ENCODE measurements at regions not wholly inside any gene's neighbourhood (a gene's known extent, or its start where the extent isn't known, plus 50 kb on each side); places are given as distances from the start of the nearest gene placed in this dataset.

DNA sequence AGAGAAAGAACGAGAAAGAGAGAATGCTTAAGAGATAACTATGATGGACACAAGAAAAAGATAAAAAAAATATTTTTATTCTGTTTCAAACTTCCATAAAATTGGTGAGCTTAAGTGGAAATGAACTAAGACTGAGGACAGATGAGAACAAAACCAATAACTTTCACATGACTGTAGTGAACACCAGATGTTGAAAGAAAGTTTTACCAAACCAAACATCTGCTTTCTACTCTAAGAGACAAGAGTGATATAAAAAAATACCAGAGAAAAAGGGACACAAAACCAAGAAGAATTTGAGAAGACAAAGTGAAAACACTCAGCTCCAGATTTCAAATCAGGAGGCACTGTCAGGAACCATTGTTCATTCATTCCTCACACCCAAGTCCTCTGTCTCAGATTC is 147.9 kb downstream of the IMPG2 start:
- DNase-seq (ENCODE audit: low spot score): no peak

DNA sequence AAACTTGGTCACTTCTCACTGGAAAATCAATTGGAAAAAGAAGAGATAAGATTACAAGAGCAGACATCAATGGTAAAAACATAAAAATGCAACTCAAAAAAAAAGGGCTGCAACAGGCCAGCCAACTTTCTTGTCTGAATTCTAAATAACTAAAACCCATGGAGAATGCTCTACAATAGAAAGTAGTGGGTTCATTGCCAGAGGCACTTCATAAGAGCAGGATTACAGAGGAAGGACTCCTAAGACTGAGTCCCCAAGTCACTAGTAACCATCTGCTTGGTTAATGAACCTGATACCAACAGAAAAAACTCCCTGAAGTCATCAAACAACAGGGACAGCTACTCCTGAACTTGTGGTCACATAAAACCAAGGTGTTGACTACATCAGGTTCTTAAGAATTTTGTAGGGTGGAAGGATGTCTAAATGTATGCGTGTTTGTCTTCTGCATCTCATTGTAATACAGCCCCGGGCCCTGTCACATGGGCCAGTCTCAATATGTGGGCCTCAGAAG is 148.6 kb downstream of the IMPG2 start:
- no peak for DNase-seq (ENCODE audit: low spot score)

DNA sequence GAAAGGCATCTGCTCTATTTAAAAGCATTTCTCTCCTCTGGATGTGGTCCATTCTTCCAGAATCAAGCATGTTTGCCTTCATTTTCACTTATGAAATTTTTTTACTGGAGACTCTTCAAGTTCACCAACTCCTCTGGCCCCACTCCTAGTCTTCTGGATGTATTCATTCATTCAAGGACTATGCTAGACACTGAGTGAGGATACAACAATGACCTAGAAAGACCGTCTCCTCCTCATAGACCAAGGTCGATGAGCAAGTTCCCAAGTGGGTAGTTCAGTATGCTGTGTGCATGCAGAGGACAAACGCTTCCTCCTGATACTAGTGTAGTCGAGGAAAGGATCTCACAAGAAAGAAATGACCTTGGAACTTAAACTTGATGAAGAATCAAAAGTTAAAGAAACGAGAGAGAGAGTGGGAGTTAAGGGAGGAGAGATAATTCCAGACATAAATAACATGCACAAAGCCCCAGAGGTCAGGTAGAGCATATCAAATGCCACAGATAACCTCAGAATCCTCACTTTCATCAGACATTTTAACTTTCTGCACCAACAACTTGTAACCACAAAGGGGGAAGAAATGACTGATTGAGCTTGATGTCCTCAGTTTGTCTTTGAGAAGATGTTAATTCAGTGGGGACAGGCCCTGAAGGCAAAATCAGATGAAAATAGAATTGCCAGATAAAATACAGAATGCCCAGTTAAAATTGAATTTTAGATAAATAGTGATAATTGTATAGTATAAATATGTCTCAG is 149.4 kb downstream of the IMPG2 start:
- no peak for DNase-seq (ENCODE audit: low spot score)

DNA sequence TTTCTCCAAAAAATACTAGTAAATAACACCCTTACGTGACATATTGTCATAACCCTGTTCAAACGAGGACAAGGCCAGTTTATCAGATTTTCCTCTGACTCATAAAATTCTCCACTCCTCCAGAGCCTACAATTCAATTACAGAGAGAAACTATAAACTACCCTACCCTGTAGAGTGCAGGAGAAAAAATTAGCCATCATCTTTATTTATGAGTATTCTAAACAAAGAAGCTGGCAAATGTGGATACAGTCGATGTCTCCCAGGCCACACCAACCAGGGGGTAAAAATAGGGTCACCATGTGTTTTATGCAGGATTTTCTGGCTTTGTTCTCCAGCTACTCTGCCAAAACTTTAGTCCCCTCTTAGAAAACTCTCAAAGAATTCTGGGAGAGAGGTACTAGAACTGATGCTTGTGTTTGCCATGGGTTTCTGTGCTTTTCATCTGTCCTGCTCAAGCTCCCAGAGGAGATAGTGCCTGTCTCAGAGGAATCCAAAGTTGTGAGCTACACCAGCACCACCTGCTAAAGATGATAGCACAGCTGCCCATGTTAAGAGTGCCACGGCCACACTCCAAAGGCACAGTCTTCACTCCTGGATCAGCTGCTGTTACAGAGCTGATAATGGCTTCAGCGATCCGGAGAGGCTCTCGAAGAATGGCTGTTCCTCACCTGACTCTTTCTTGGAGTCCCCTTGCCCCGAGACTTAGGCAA is 150.2 kb downstream of the IMPG2 start:
- DNase-seq (ENCODE audit: low spot score): no peak

DNA sequence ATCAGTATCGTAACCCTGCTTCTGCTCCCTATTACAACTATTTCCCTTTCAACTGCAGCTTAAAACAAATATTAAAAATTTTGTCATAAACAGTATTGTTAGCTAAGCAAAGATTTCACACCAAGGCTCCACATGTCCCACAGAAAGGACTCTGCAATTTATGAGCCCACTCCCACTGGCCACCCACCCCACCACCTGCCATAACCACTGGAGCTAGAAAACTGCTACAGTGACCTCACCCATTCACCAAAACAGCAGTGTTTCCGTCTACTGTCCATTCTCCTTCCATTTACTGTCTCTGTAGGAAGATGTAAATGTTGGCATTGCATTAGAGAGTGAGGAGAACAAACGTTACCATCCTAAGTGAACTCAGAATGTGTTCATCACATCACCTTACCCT is 150.9 kb downstream of the IMPG2 start:
- no peak for DNase-seq (ENCODE audit: low spot score)

DNA sequence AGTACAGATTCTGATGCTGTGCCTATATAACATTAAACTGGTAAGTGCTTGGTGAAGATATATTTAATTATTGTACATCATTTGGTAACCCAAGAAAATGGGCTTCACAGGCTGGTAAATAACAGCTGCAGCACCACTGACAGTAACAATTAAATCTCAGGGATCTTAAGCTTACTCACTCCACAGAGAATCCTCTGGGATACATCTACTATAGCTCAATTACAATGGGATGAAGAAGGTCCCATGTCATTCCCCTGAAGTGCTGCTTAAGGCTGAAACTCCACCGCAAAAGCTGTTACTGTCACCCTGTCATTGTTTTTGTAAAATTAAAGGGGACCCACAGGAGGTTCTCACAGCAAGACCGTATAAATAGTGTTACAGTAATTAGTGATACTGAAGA is 153.0 kb downstream of the IMPG2 start:
- DNase-seq (ENCODE audit: low spot score): no peak

DNA sequence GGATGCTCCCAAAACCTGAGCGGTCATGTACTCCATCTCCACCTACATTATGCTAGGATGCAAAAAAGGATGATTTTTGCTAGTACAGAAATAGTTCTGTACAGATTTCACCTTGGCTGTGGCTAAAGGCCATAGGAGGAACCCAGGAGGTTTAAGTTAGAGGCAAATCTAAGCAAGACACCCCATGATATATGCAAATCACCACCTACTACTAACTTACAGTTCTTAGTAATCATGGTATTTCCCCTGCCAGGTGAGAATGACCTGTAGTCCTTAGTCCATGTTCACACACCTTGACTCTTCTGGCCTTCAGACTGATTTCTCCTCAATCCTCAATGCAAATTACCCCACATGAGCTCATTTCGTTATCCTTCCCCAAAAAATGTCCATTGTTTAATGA is 154.2 kb downstream of the IMPG2 start:
- DNase-seq (ENCODE audit: low spot score): no peak

DNA sequence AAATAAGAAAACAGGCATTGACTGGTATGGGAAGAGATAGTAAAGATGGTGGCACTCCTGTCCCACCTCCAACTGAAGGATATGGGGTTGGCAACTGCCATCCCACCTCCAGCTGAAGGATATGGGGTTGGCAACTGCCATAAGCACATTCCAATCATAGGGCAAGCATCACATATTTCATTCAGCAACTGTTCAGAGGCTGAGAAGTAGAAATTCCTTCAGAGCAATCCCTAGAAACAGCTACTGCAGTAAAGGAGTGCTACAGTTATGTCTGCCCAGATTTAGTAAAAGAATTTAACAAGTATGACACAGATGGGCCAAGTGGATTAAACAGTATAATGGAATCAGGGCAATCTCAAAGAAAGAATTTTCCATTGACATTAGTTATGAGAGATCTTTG is 156.8 kb downstream of the IMPG2 start:
- DNase-seq (ENCODE audit: low spot score): no peak

DNA sequence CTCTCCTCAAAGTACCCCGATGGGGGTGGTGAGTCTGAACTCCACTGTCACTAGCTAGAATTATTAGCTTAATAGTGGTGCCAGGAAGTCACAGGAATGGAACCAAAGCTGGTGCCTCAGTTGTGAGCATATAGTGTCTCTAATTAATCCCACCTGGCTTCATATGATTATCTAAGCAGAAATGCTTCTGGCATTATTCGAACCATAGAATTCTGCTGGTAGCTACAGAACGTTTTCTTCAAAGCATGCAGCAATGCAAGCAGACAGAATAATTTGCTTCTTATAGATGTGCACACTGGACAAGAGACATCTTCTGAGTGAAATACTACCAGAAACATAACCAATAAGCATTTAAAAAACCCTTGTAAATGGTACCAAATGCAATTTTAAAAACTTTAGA is 160.9 kb downstream of the IMPG2 start:
- no peak for DNase-seq (ENCODE audit: low spot score)

DNA sequence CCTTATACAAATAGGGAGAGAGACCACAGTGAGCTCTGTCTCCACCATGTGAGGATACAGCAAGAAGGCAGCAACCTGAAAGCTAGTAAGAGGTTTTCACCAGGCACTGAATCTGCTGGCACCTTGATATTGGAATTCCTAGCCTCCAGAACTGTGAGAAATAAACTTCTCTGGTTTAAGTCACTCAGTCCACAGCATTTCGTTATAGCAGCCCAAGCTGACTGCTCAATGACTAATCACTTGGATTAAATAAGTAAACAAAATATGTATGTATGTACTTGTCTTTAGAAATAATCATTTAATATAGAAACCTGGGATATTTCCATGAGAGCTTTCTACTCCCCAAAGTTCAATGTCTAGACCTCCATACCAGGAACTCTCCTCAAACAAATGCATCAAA is 162.0 kb downstream of the IMPG2 start:
- no peak for DNase-seq (ENCODE audit: low spot score)

DNA sequence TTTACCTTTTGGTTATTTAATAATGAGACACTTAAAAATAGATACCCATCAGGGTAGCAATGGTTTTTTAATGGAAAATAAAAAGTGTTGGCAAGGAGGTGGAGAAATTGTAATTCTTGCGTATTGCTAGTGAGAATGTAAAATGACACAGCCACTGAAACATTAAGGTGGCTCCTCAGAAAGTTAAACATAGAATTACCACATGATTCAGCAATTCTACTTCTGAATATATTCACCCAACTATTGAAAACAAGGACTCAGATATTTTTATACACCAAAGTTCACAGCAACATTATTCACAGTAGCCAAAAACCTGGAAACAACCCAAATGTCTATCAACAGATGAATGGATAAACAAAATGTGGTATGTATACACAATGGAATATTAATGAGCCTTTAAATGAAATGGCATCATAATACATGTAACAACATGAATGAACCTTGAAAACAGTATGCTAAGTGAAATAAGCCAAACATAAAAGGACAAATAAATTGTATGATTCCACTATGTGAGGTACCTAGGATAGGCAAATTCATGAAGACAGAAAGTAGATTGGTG is 163.5 kb downstream of the IMPG2 start:
- DNase-seq (ENCODE audit: low spot score): no peak

DNA sequence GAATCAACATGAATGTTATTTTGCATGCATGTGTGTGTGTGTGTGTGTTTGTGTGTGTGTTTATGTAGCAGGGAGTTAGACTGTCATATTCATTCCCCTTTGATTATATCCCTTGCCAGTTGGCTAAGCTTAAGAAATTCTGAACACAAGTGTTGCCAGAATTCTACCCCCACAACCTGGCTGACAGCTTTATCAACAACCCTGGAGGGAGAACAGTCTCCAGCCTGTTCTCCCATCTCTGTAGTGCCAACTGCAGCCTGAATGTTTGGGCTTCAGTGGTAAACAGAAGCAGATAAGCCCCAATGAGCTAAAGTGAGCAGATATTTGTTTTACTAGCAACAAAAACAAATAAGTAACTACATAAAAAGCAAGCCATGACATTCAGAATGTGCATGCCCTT is 162.6 kb upstream of the ABI3BP start:
- DNase-seq (ENCODE audit: low spot score): no peak

DNA sequence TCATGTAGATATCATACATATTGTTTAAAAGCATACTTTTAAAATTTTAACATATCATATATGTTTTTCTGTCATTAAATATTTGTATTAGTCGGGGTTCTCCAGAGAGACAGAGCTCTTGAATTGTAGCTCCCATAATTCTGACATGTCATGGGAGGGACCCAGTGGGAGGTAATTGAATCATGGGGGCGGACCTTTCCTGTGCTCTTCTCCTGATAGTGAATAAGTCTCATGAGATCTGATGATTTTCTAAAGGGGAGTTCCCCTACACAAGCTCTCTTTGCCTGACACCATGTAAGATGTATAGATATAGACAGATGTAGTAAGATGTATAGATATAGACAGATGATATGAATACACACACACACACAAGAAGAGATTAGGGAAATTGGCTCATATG is 161.2 kb upstream of the ABI3BP start:
- no peak for DNase-seq (ENCODE audit: low spot score)

DNA sequence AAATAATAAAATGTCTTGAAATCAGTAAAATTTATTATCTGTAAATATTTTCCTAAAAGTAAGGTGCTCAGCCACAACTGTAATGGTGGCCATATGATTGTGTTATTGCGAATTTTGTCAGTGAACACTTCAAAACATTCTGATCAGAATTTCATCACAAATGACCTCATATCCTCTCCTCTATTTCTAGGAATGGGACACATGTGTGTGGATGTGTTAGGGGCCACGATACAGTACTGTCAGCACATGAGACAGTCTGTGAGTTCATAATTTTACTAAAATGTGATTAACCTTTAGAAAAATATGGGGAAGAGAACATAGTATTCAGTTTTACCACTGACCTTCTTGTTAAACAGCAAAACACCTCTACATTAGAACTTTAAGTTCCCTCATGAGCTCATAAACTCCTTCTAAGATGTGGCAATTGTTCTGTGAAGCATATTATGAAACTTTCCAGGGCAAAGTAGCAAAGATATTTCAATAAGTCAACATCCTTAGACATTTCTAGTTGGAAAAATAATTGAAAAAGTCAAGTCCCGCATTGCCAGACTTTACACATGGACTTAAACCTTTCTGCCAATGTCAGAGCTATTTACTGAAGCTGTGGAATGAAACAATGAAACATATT is 158.2 kb upstream of the ABI3BP start:
- DNase-seq (ENCODE audit: low spot score): no peak

DNA sequence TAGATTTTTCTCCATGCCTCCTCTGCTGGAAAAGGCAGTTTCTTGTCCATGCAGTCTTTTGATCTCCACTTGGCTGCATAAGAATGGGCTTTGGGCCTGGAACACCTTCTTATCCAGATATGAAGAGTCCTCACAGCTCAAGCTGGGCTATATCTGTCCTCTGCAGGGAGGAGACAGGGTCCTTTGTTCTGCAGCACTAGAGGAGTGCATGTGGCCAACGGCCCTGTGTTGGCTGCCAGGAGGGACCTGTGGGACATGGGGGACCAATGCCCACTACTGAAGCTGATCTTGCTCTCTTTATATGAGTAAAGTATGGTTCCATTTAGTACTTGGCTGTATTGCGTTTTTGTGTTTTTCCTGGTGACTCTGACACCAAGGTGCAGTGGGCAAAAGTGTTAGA is 157.3 kb upstream of the ABI3BP start:
- DNase-seq (ENCODE audit: low spot score): no peak

DNA sequence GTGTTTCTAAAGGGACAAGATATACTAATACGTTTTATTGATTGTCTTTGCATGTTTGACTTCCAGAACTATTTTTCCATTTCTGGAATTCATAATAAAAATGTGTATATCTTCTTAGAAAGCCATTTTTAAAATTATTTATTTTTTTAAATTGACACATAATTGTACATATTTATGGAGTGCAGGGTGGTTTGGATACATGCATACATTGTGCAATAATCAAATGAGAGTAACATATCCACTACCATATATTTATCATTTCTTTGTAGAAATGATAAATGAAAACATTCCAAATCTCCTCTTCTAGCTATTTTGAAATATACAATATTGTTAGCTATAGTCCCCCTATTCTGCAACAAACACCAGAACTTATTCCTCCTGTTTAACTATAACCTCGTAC is 156.5 kb upstream of the ABI3BP start:
- DNase-seq (ENCODE audit: low spot score): no peak

DNA sequence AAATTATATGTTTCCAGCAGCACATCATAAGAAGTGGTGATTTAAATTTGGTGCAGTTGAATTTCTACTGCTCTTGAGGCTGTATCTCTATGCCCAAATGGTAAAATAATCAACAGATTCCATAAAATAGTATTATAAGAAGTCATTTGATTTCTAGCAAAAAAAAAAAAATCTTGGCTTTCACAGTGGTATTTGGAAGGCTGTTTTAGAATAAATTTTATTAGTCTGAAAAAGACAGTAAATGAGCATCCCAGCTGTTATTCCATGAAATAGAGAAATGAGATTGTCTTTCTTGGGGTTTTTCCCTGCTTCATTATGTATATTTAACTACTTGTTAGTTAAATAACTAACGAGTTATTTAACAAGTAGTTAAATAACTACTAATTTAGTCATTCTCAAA is 156.0 kb upstream of the ABI3BP start:
- no peak for DNase-seq (ENCODE audit: low spot score)

DNA sequence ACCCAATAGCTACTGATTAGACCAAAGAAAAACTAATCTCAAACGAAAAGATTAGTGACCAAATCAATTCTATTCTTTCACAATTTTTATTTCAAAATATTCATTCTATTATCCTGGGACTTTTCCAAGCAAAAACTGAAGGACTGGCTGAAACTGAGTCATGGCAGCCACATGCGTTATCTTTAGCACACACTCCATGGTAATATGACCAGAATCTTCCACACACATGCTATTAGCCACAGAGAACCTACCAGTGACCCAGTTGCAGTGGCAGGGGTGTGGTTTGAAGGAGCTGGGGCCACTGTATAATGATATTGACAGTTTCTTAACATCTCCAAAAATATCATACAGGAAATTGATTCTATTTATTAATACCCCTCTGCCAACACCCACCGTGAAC is 154.8 kb upstream of the ABI3BP start:
- DNase-seq (ENCODE audit: low spot score): no peak

DNA sequence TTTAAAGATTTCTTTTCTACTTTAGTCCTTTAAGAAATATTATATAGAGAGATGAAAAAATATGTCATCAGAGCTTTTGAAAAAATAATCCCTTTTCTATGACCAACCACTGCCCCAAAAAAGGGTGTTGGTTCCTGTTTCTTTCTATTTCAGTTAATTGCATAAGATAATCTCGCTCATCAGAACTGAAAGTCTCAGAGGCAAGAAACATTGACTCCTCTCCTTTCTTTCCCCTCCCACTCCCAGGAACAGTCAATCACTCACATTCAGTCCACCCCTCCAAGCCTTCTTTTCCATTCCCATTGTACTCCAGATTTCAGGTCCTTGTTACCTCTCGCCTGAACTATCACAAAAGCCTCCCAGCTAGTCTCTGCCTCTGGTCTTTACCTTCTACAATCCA is 153.7 kb upstream of the ABI3BP start:
- DNase-seq (ENCODE audit: low spot score): no peak

DNA sequence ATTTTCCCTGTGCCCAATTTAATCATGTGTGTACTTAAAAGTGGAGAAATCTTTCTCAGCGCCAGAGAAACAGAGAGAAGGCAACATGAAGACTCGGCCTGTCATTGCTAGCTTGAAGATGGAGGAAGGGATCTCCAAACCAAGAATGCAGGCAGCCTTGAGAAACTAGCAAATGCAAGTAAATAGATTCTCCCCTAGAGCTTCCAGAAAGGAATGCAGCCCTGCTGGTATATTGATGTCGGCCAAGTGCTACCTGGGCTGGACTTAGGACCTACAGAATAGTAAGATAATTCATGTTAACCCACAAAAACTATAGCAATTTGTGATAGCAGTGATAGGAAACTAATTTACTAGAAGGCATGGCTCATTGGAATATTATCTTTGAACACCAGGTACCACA is 150.9 kb upstream of the ABI3BP start:
- DNase-seq (ENCODE audit: low spot score): no peak

DNA sequence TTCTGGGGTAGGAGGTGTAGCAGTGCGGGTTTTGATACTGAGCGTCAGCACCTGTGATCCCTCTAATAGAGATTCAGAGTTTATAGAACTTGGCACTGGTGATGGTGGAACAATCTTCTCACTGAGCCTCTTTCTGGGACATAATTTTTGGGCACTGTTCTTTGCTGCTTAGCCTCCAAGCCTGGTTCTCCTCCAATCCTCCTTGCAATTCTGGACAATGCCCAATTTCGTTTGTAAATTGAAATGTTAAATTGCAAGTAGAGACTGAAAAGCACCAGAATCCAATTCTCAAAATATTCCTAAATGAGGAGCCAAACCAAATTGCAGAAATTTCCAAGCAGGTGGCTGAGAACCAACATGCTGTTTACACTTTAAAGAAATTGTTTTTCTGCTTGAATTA is 149.8 kb upstream of the ABI3BP start:
- no peak for DNase-seq (ENCODE audit: low spot score)

DNA sequence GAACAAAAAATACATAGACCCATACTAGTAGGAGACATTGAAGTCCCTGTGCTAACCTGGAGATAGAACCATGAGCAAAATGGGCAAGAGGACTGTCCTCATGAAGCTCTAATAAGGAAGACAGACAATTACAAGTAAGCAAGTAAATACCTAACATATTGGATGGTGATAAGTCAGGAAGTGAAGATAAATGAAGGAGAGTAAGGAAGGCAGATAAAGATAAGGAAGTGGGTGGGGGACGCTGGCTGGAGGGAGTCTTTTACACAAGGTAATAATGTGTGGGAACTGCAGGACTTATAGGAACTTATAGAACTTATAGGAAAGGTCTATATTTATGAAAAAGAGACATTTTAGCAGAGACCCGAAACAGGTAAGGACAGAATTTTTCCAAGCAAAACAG is 148.9 kb upstream of the ABI3BP start:
- DNase-seq (ENCODE audit: low spot score): no peak

DNA sequence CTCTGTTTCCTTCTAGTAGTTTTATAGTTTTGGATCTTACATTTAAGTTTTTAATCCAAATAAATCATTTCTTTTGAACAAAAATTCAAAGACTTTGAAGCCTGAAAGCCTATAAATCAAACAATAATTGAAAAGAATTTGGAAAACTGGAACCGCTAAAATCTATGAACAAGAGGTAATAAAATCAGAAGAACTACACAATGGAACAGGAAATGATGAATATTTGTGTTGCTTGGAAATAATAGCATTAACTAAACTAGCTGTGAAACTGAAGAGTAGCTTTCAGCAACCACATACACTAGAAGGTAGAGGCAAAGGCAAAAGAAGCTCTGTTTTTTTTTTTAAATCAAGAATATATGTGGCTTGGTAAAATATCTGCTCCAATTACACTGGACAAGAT is 147.9 kb upstream of the ABI3BP start:
- DNase-seq (ENCODE audit: low spot score): no peak
